ENCODE measurements at regions not wholly inside any gene's neighbourhood (a gene's known extent, or its start where the extent isn't known, plus 50 kb on each side); places are given as distances from the start of the nearest gene placed in this dataset.
A peak's percentile ranks its signal among the peaks of the same experiment; 100 is the strongest.

- ATAC-seq (no peak), DNase-seq (no peak)
- intact Hi-C loops (cut with DNase I), result no loop called here
Observed at GRCh38 chr4:22235698-22236097, 280.2 kb downstream of the ADGRA3 start.

DNA sequence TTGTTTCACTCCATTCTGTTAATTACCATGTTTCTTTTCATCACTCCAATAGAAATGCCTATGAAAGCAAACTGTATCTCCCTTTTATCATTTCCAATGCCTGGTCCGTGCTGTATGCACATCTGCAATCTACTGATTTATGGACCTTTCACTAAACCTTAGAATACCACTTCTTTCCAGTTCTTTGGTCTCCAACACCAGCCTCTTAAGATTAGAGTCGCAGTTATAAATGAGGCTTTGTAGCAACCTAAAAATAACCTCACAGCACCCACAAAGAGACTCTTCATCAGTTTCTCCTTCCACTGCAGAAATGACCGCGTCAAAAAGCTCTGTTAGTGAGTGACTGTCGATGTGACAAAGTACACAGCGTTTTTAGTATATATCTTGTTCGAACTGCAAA lies 282.6 kb downstream of the ADGRA3 start:
- intact Hi-C loops (cut with DNase I), result no loop called here
- DNase-seq, result no peak
- ATAC-seq, result no peak

DNA sequence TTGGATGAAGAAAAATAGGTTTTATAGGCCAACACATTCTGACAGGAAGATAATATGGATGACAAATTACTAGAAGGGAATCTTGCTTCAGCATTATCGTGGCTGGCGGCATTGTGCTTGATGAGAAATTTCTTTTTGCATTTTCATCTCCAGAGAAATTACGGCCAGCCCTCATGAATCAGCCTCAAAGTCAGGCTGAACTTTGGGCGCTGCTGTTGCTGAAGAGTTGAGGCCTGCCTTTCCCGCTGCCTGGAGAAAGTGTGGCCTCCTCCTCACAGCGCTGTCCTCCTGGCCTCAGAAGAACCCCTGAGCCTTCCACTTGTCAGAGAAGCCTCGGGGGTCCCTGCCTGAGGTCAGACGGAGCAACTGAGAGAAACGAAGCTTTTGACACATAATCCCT lies 272.4 kb upstream of the KCNIP4 start:
- no peak for DNase-seq
- no peak for ATAC-seq
- intact Hi-C loops (cut with DNase I), result no loop called here

DNA sequence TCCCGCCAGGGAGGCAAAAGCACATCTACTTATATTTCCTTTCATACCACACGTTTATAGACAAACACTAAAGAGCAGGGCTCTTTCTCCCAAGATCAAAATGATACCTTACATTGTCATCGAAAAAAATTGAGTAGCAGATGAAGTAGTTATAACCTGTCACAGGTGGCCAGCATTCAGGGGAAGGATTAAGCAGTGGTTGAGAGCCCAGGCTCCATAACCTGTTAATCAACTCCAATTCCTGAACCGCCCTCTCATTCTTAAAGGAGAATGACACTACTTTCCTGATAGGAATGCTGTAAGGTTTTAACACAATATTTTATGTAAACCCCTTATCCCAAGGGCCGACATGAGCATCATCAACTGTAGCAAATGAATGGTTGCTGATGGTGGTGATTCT lies 268.9 kb upstream of the KCNIP4 start:
- ATAC-seq (no peak), DNase-seq (no peak)
- intact Hi-C loops (cut with DNase I), result no loop called here

DNA sequence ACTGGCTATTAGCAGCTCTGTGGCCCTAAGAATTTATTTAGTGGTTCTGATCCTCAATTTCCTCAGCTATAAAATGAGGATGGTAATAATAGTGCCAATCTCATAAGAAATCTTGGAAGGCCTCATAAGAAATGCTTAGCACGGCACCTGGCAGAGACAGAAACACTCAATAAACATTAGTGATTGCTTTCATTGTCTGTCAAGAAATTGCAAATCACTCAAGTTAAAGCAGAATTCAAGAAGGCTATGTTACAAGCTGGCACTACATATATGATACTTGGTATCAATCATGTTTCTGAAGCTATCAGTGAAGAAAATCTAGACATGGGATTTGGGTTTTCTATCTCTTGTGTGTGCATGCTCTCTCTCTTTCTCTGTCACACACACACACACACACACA lies 267.7 kb upstream of the KCNIP4 start:
- no peak for DNase-seq

GRCh38 chr4:22215084-22215483 lies 266.5 kb upstream of the KCNIP4 start:
- intact Hi-C loops (cut with DNase I), result no loop called here
- DNase-seq, result no peak
- no peak for ATAC-seq

More for the DNA sequence above, 267.7 kb upstream of the KCNIP4 start:
- no peak for ATAC-seq
- intact Hi-C loops (cut with DNase I), result no loop called here

DNA sequence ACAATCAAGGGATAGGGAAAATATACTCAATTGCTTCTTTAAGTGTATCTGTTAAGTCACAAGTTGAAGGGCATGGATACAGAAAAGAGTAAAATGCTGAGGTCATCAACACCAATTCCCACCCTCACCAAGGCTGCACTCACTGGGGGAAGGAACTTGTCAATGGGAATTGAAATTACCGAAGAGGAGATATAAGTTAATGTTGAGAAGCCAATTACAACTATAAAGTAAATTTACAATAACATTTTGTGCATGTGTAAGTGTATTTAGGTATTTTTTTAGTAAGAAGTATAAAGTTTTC lies 255.1 kb upstream of the KCNIP4 start:
- no peak for DNase-seq
- intact Hi-C loops (cut with DNase I), result no loop called here
- ATAC-seq, result no peak

DNA sequence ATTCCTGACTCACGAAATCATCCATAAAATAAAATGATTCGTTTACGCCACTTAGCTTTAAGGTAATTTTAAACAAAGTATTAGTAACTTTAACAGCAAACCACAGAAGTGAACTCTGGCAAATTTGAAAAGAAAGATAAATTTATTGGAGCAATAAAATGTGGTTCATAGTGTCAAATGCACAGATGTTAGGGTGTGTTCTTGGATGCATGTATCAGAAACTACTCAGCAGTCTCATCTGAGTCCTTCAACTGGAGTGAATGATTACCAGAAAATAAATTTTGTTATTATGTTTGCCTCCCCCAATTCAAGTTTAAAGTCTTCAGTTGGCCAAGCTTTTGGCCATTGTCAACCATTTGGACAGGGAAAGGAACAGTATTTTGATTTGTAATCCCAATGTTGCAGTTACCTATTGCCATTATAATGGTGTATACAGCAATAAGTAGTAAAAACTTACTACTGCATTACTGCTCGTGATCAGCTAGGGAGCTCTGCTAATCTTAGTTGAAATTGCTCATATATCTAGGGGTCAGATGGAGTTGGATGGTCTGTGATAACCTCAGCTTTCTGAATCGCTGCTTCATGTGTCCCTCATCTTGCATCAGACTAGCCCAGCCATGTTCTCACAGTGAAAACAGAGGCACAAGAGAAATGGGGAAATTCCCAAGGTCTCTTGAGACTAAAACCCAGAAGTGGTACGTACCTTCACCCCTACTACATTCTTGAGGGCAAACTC lies 254.6 kb upstream of the KCNIP4 start:
- intact Hi-C loops (cut with DNase I), result no loop called here
- ATAC-seq (no peak), DNase-seq (no peak)

DNA sequence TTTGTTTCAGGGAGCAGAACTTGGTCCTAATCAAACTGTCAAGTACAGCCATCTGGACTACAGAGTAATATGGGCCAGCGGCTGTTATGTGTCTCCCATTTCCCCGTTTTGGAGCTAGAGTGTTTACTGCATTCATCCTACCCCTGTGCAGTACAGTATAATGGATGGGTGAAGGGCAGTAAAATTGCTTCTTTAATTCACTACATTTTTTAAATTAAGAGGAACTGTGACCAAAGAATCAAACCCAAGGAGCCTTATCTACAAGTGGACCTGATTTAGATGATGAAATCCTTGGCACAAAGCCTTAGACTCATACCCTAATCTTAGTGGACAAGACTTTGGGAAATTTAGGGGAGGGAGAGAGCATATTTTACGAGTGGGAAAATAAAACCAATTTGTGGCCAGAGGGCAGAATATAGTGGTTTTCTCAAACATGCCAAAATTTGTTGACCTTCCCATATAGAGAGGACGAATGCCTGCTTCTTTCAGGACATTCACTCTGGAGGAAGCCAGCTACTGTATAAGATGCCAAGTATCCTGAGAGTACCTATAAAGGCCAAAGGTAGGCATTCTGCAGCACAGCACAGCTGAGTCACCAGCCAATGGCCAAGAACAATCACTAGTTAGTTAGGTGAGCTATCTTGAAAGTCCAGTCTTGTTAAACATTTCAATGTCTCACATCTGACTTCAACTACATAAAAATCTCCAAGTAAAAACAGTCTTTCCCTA lies 253.8 kb upstream of the KCNIP4 start:
- ATAC-seq, result no peak

GRCh38 chr4:22201256-22201655 lies 252.7 kb upstream of the KCNIP4 start:
- intact Hi-C loops (cut with DNase I), result no loop called here
- ATAC-seq, result no peak

More for the DNA sequence above, 253.8 kb upstream of the KCNIP4 start:
- no peak for DNase-seq
- intact Hi-C loops (cut with DNase I), result no loop called here

DNA sequence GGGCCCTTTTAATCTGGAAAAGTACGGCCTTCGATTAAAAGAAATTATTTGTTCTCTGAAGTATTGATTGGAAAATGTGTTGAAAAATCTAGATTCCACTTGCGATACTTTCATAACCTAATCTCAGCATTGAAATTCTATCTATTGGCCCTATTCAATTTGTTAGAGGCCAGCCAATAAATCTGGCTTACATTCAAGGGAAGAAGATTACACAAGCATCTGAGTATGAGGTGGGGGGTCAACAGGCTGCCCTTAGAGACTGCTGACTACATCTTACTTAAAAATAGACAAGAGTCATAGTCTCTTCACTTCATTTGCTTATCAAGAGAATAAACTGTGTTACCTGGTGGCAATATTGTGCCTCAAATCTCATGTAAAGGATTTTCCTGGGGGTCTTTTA lies 248.0 kb upstream of the KCNIP4 start:
- intact Hi-C loops (cut with DNase I), result no loop called here
- ATAC-seq, result no peak
- DNase-seq, result no peak

More at GRCh38 chr4:22201256-22201655, 252.7 kb upstream of the KCNIP4 start:
- DNase-seq, result no peak

DNA sequence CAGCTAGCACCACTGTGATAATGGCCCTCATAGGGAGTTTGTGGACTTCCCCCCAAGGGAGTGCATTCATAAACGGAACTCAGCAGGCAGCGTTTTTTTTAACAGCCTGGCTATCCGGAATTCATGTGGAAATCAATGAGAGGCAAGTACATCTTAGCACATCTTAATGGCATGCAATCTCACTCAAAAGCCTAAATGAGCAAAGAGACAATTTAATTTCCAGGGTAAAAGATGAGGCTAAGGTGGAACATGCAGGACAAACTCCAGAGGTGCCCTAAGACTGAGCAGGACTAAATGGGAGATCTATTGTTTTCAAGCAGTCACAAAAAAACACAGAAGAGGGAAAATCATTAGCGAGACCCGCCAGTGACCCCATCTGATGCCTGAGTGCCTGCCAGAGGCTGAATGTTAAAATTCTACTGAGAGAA lies 243.5 kb upstream of the KCNIP4 start:
- intact Hi-C loops (cut with DNase I), result no loop called here
- ATAC-seq (no peak), DNase-seq (no peak)

DNA sequence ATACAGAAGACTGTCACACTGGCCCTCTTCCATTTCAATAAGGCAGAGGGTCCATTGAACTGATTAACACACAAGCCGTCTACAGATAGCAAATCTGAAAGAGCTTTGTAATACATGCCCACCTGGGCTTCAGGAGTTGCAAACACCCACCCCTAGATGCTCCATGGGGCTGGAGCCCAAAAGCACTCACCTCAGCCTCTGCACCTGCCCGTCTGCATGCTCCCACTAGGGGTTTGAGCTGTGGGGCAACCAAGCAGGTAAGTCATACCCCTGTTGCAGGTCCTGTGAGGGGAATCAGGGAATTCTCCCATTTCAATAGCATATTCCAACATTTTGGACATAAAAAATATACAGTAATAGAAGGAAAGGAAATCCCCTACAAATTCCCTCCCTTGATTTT lies 243.0 kb upstream of the KCNIP4 start:
- intact Hi-C loops (cut with DNase I), result no loop called here
- ATAC-seq, result no peak
- DNase-seq, result no peak

GRCh38 chr4:22190855-22191254 lies 242.3 kb upstream of the KCNIP4 start:
- ATAC-seq, result peak in 1 of 2 donors; percentile 84
- intact Hi-C loops (cut with DNase I), result no loop called here
- DNase-seq, result no peak

- intact Hi-C loops (cut with DNase I), result no loop called here
- DNase-seq (no peak), ATAC-seq (no peak)
Observed at GRCh38 chr4:22187203-22187820, 238.7 kb upstream of the KCNIP4 start.

DNA sequence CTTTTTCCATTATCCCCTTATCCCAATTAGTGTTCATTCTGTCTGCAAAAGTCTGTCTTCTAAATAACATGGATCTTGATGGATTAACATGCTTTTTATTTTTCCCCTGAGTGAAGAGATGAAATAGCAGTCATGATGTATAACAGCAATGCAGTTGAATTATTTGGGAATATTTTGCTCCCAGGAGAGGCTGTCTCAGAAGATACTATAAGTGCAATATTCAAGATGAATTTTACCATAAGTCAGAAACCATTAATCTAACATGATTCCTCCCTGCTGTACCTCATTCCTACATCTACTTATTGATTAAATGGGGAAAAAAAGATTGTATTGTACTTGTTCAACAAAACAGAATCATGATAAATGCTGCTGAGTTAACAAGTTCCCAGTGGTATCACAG lies 233.2 kb upstream of the KCNIP4 start:
- intact Hi-C loops (cut with DNase I), result no loop called here
- DNase-seq (no peak), ATAC-seq (no peak)

DNA sequence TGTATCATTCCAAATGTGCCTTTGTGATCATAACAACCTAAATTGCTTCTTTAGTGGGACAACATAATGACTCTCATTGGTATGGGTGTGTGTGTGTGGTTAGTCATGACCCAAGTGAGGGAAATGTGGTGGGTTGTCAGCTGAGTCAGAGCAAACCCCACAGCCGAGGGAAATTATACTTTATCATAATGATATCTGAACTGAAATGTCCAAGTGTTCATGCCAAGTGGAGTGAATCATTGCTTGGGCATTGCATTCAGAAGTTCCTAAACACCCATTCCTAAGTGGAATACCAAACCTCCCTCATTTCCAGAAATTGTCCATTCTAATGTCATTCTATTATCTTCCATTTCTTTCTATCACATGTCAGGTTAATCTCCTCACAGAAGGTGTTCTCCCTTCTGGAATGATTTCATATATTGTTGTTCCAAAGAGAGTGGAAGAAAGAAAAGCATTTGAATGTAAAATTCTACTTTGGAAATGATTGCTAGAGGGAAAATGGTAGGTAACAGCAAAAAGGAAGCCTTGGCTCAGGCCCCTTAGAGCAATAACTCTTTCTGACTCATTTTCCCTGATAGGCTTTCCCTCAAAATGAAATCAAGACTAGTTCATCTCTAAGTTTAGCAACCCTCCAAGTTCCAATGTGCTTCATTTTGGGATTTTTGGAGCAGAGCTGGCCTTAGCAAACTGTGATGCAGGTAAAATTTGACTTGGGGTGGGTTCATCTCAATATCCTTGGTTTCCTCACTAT lies 230.7 kb upstream of the KCNIP4 start:
- intact Hi-C loops (cut with DNase I), result no loop called here
- ATAC-seq, result peak in 1 of 2 donors; percentile 94

GRCh38 chr4:22174640-22175039 lies 226.1 kb upstream of the KCNIP4 start:
- ATAC-seq, result no peak
- intact Hi-C loops (cut with DNase I), result no loop called here

More for the DNA sequence above, 230.7 kb upstream of the KCNIP4 start:
- DNase-seq, result no peak

GRCh38 chr4:22170353-22170752 lies 221.8 kb upstream of the KCNIP4 start:
- DNase-seq, result no peak
- intact Hi-C loops (cut with DNase I), result no loop called here
- ATAC-seq, result no peak

More at GRCh38 chr4:22174640-22175039, 226.1 kb upstream of the KCNIP4 start:
- DNase-seq, result no peak

GRCh38 chr4:22167201-22167600 lies 218.6 kb upstream of the KCNIP4 start:
- DNase-seq (no peak), ATAC-seq (no peak)
- intact Hi-C loops (cut with DNase I), result no loop called here
